Tibial nerve (tissue), 3 donors: ENCODE measurements at regions not wholly inside any gene's neighbourhood (a gene's known extent, or its start where the extent isn't known, plus 50 kb on each side); places are given as distances from the start of the nearest gene placed in this dataset.

Experiments used
- POLR2A ChIP-seq, 2 donors: fragments of 450-650 bp; IDR thresholded peaks; one replicate each; pipeline ENCODE4 v1.6.1; 2017; ENCODE audit warnings: antibody characterized with exemption in 2 of 2, mild to moderate bottlenecking in 2 of 2, moderate library complexity in 2 of 2
- TF ChIP-seq, protein P1 (sequence below), 5 experiments: fragments of 200-600 bp in 3 of 5; fragments of 450-650 bp in 2 of 5; sonication (generic) in 3 of 5; IDR thresholded peaks; one replicate each; pipeline ENCODE4 v1.5.1; 2016 to 2019; ENCODE audit warnings: antibody characterized with exemption in 5 of 5, mild to moderate bottlenecking in 3 of 5, moderate library complexity in 2 of 5

DNA sequence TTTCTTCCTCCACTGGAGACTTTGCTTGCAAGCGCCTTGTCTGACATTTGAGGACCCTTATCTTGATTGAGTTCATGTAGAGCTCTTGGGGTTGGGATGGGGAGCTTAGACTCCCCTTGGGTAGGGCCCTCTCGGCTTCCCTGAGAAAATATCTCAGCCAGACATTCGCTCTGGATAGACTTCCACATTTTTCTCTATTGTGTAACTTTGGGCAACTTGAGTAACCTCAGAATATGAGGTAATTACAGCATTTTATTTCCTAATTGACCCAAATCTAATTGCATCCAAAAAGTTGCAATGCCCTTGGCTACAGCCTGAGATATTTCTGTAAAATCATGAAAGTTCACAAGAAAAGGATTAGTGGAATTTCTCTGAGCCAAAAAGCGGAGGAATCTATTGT lies 102.8 kb upstream of the MXRA5 start:
- TF ChIP-seq, protein P1, sequence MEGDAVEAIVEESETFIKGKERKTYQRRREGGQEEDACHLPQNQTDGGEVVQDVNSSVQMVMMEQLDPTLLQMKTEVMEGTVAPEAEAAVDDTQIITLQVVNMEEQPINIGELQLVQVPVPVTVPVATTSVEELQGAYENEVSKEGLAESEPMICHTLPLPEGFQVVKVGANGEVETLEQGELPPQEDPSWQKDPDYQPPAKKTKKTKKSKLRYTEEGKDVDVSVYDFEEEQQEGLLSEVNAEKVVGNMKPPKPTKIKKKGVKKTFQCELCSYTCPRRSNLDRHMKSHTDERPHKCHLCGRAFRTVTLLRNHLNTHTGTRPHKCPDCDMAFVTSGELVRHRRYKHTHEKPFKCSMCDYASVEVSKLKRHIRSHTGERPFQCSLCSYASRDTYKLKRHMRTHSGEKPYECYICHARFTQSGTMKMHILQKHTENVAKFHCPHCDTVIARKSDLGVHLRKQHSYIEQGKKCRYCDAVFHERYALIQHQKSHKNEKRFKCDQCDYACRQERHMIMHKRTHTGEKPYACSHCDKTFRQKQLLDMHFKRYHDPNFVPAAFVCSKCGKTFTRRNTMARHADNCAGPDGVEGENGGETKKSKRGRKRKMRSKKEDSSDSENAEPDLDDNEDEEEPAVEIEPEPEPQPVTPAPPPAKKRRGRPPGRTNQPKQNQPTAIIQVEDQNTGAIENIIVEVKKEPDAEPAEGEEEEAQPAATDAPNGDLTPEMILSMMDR (IDR thresholded peaks at IDR 0.05), result no peak
- TF ChIP-seq POLR2A (IDR thresholded peaks at IDR 0.05), result no peak
